ENCODE measurements at regions not wholly inside any gene's neighbourhood (a gene's known extent, or its start where the extent isn't known, plus 50 kb on each side); places are given as distances from the start of the nearest gene placed in this dataset.

- TF ChIP-seq CTCF (IDR thresholded peaks at IDR 0.05), result no peak
- TF ChIP-seq POLR2AphosphoS5 (IDR thresholded peaks at IDR 0.05), result no peak
- TF ChIP-seq POLR2A (IDR thresholded peaks at IDR 0.05), result no peak
These were observed 68.4 kb upstream of the ADGRL4 start for GRCh38 chr1:79074975-79075374.

All from prostate gland (tissue), 2 donors.